Panc1 (cell line): ENCODE measurements at regions not wholly inside any gene's neighbourhood (a gene's known extent, or its start where the extent isn't known, plus 50 kb on each side); places are given as distances from the start of the nearest gene placed in this dataset.

Experiments
- ATAC-seq: fragments of 200-7000 bp; cut with Tn5 transposase; 2 replicates; pipeline ENCODE4 v1.9.1; 2020; ENCODE audit warnings: mild to moderate bottlenecking, moderate library complexity
- BruUV-seq: library from RNA; stranded (reverse); fragments of 400-500 nt; replicated peaks from 2 replicates; lab custom pipeline; 2021; lab: Mats Ljungman, UMichigan
- CTCF ChIA-PET: fragments of 300-600 bp; sonication (Branson Sonifier 250); formaldehyde crosslinking; loops from one replicate; lab custom pipeline; 2022; ENCODE audit warnings: antibody characterized with exemption; lab: Charles Lee
- POLR2A ChIA-PET: fragments of 300-600 bp; sonication (Branson Sonifier 250); formaldehyde crosslinking; loops from one replicate; lab custom pipeline; 2022; ENCODE audit warnings: antibody characterized with exemption; lab: Charles Lee
- DNase-seq: peaks from one replicate; pipeline ENCODE4 v3.0.0-alpha.2; 2010; ENCODE audit warnings: low read depth, low spot score
- H3K27ac ChIP-seq: 2 replicates; pipeline ENCODE4 v1.5.1; 2011; ENCODE audit warnings: mild to moderate bottlenecking, low read length, inconsistent platforms
- H3K27me3 ChIP-seq: fragments of 200-500 bp; sonication (Bioruptor generic); 2 replicates; pipeline ENCODE4 v1.6.0; 2014; ENCODE audit warnings: low read length, inconsistent platforms; ENCODE audit not compliant: control insufficient read depth, insufficient read depth
- H3K36me3 ChIP-seq: fragments of 200-500 bp; sonication (Bioruptor generic); 2 replicates; pipeline ENCODE4 v1.5.1; 2014; ENCODE audit warnings: inconsistent platforms, mild to moderate bottlenecking, low read length, moderate library complexity; ENCODE audit not compliant: control insufficient read depth, insufficient read depth
- H3K4me1 ChIP-seq: 2 replicates; pipeline ENCODE4 v1.5.1; 2011; ENCODE audit warnings: inconsistent platforms, mild to moderate bottlenecking, low read length, moderate library complexity; ENCODE audit not compliant: control insufficient read depth, insufficient read depth
- H3K4me3 ChIP-seq, 2 experiments: 2 replicates each; pipeline ENCODE4 v1.5.1; 2011 to 2012; ENCODE audit warnings: low read depth in 2 of 2, low read length in 2 of 2, mild to moderate bottlenecking in 2 of 2, inconsistent platforms in 1 of 2, moderate library complexity in 1 of 2
- H3K9me3 ChIP-seq: fragments of 200-500 bp; sonication (Bioruptor generic); 2 replicates; pipeline ENCODE4 v1.5.1; 2014; ENCODE audit warnings: low read depth, mild to moderate bottlenecking, inconsistent platforms, low read length, moderate library complexity; ENCODE audit not compliant: control insufficient read depth, insufficient read depth
- POLR2AphosphoS5 ChIP-seq: IDR thresholded peaks from 2 replicates; pipeline ENCODE4 v1.6.1; 2012; ENCODE audit warnings: mild to moderate bottlenecking, low read depth, low read length, moderate library complexity
- SIN3A ChIP-seq: IDR thresholded peaks from 2 replicates; pipeline ENCODE4 v1.6.1; 2012; ENCODE audit warnings: low read depth, mild to moderate bottlenecking, low read length, moderate library complexity, borderline replicate concordance; ENCODE audit not compliant: insufficient read depth
- TCF7L2 ChIP-seq: IDR thresholded peaks from 2 replicates; pipeline ENCODE4 v1.6.1; 2011; ENCODE audit warnings: mild to moderate bottlenecking, low read depth, low read length, inconsistent platforms
- in situ Hi-C: cut with HindIII; loops from 2 replicates; pipeline ENCODE4 v1.10.0; 2016; ENCODE audit warnings: low sequenced_read_pairs, low pct_unique_long_range_greater_than_20kb
- intact Hi-C: fragments of 100-400 bp; cut with micrococcal nuclease; formaldehyde crosslinking; loops from one replicate; pipeline ENCODE4 v1.10.0; 2022; ENCODE audit not compliant: unreplicated experiment
- TF ChIP-seq, protein P1 (sequence below): fragments of 450-650 bp; IDR thresholded peaks from 2 replicates; pipeline ENCODE4 v1.5.1; 2017; ENCODE audit warnings: mild to moderate bottlenecking
- TF ChIP-seq, protein P2 (sequence below), 2 experiments: IDR thresholded peaks; 2 replicates each; pipeline ENCODE4 v1.6.1; 2011 to 2012; ENCODE audit warnings: low read depth in 2 of 2, control low read depth in 1 of 2, low read length in 1 of 2, mild to moderate bottlenecking in 1 of 2, moderate library complexity in 1 of 2; ENCODE audit not compliant: insufficient read depth in 1 of 2

DNA sequence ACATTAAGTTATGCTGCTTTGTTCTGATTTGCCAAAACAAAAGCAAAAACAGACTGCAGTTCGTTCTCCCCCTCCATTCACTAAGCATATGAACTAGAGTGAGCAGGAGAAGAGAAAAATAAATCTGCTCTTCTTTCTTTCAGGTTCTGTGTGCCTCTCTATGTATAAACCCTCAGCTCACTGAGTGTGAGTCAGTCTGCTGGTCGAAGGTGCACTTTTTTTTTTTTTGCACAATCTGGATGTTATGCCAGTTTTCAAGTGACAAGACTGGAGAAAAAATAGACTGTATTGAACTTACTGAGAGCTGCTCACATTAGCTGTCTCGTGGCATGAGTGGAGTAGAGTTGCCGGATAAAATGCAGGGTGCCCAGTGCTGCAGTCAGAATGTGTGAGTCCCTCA lies 244.6 kb upstream of the ATP10B start:
- Histone ChIP-seq H3K27me3 (no peaks in the 10 kb centered on the region), H3K4me1 (no peaks in the 10 kb centered on the region), H3K4me3 (no peak overlapping the region), H3K27ac (no peak overlapping the region), H3K36me3 (no peaks in the 10 kb centered on the region), H3K9me3 (no peaks in the 10 kb centered on the region)
- no peak for ATAC-seq
- POLR2A ChIA-PET = interaction anchor here (0.6 kb wide), 1 partner anchor 720 kb away, joined by 5 read pairs; no protein-coding TSS in a partner anchor
- in situ Hi-C loops = no loop called here
- no peak for DNase-seq
- TF ChIP-seq TCF7L2 (no peak), SIN3A (no peak), POLR2AphosphoS5 (no peak)
- TF ChIP-seq, protein P1, sequence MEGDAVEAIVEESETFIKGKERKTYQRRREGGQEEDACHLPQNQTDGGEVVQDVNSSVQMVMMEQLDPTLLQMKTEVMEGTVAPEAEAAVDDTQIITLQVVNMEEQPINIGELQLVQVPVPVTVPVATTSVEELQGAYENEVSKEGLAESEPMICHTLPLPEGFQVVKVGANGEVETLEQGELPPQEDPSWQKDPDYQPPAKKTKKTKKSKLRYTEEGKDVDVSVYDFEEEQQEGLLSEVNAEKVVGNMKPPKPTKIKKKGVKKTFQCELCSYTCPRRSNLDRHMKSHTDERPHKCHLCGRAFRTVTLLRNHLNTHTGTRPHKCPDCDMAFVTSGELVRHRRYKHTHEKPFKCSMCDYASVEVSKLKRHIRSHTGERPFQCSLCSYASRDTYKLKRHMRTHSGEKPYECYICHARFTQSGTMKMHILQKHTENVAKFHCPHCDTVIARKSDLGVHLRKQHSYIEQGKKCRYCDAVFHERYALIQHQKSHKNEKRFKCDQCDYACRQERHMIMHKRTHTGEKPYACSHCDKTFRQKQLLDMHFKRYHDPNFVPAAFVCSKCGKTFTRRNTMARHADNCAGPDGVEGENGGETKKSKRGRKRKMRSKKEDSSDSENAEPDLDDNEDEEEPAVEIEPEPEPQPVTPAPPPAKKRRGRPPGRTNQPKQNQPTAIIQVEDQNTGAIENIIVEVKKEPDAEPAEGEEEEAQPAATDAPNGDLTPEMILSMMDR = no peak
- TF ChIP-seq, protein P2, sequence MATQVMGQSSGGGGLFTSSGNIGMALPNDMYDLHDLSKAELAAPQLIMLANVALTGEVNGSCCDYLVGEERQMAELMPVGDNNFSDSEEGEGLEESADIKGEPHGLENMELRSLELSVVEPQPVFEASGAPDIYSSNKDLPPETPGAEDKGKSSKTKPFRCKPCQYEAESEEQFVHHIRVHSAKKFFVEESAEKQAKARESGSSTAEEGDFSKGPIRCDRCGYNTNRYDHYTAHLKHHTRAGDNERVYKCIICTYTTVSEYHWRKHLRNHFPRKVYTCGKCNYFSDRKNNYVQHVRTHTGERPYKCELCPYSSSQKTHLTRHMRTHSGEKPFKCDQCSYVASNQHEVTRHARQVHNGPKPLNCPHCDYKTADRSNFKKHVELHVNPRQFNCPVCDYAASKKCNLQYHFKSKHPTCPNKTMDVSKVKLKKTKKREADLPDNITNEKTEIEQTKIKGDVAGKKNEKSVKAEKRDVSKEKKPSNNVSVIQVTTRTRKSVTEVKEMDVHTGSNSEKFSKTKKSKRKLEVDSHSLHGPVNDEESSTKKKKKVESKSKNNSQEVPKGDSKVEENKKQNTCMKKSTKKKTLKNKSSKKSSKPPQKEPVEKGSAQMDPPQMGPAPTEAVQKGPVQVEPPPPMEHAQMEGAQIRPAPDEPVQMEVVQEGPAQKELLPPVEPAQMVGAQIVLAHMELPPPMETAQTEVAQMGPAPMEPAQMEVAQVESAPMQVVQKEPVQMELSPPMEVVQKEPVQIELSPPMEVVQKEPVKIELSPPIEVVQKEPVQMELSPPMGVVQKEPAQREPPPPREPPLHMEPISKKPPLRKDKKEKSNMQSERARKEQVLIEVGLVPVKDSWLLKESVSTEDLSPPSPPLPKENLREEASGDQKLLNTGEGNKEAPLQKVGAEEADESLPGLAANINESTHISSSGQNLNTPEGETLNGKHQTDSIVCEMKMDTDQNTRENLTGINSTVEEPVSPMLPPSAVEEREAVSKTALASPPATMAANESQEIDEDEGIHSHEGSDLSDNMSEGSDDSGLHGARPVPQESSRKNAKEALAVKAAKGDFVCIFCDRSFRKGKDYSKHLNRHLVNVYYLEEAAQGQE (IDR thresholded peaks at IDR 0.05; ENCODE audit: insufficient read depth in 1 of 2, low read depth in 2 of 2, low read length in 1 of 2) = no peak
- intact Hi-C loops = no loop called here
- CTCF ChIA-PET = no interaction called here
- BruUV-seq = no TSS peak

DNA sequence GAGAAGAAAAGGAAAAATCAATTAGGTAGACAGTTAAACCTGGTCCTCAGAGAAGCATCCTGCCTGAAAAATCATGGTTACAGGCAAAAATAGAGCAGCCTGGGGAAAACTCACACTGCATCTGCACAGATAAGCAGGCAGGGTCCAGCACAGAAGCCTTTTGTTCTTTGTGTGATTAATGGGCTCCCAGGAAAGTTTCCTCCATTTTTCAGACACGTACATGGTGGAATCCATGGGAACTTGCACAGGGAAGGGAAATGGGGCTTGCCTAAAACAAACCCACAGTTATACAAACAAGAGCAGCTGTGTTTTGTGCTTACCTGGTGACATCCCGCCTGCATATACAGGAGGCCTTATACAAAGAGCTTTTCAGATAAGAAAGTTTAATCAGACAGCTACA lies 243.9 kb upstream of the ATP10B start:
- Histone ChIP-seq H3K27ac (no peak overlapping the region), H3K4me1 (no peaks in the 10 kb centered on the region), H3K4me3 (no peak overlapping the region), H3K27me3 (no peaks in the 10 kb centered on the region), H3K36me3 (no peaks in the 10 kb centered on the region), H3K9me3 (no peaks in the 10 kb centered on the region)
- POLR2A ChIA-PET = no interaction called here
- in situ Hi-C loops = no loop called here
- DNase-seq = no peak
- intact Hi-C loops = no loop called here
- no TSS peak for BruUV-seq
- CTCF ChIA-PET = no interaction called here
- no peak for ATAC-seq
- TF ChIP-seq SIN3A = no peak
- TF ChIP-seq TCF7L2 = no peak
- TF ChIP-seq, protein P1 = no peak
- TF ChIP-seq, protein P2 (IDR thresholded peaks at IDR 0.05; ENCODE audit: insufficient read depth in 1 of 2, low read depth in 2 of 2, low read length in 1 of 2) = no peak
- no peak for TF ChIP-seq POLR2AphosphoS5
